HG03095 (cell line): ENCODE measurements at regions not wholly inside any gene's neighbourhood (a gene's known extent, or its start where the extent isn't known, plus 50 kb on each side); places are given as distances from the start of the nearest gene placed in this dataset.

Experiments
- ATAC-seq: cut with Tn5 transposase; IDR thresholded peaks from one replicate; pipeline ENCODE4 v1.9.1; 2021; ENCODE audit warnings: moderate library complexity; ENCODE audit not compliant: unreplicated experiment

DNA sequence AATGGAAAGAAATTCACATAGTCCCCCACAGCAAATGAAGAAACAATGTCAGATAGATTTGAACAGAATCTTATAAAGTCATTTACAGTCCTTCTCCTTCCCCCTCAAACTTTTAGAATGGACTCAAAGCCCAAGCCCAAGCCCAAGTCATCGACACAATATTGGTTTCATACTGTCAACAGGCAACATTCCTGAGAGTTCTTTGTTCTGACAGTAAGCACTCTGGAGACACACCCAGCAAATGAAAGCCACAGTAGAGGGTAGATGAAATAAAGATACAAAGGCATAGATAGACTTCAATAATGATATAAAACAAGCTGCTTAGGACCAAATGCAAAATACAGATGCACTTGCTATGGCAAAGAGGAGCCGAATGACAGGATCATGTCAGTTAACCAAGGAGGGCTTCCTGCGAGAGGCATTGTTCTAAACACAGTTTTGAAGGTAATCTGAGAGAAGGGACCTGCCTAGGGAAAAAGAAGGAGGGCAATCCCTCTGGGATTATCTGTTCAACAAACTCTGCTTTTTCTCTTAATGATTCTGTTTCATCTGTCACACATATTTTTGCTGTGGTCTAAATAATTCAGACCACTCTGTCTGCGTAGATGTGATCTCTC is 97.1 kb upstream of the MAP4K3 start:
- no peak for ATAC-seq

DNA sequence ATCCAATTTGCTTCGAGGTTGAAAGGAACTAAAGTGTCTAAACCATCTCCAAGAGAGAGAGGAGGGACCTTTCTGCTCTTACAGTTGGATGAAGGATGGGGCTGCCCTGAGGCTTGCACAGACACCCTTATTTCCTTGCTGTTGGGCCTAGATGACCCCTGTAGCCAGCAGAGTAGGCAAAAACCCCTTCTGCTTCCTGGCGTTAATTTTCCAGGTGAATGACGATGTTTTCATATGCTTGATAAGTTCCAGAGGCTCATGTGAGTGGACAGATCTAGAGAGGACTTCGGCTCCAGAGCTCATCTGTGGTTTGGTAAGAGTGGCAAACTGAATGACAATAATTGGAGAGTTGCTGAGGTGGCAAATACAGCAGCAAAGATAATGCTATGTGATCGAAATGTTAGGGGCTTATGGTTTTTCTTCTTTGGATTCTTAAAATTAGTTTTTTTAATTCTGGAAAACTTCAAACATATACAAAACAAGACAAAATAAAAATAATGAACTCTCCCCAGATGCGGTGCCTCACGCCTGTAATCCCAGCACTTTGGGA is 98.6 kb upstream of the MAP4K3 start:
- ATAC-seq: no peak

DNA sequence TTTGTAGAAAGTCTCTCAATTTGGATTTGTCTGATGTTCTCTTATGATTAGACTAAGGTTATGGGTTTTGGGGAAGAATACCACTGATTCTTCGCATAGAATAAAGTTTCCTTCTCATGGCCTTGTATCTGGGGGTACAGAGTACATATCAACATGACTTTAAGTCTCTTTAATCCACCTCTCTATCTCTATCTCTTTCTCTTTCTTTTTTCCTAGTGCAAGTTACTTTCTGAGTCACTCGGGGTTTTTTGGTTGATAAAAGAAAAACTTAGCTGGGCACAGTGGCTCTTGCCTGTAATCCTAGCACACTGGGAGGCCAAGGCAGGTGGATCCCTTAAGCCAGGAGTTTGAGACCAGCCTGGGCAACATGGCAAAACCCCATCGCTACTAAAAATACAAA is 100.1 kb upstream of the MAP4K3 start:
- ATAC-seq: no peak

DNA sequence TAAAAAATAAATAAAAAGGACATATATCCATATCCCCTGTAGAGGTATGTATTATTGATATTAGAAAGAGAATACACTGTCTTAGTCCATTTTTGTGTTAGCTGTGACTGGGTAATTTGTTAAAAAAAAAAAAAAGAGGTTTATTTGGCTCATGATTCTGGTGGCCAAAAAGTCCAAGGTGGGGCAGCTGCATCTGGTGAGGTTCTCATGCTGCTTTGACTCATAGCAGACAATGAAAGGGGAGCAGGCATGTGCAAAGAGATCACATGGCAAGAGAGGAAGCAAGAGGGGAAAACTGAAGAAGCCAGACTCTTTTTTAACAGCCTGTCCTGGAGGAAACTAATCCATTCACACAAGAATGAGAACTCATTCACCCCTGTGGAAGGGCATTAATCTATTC is 101.6 kb upstream of the MAP4K3 start:
- ATAC-seq: no peak

DNA sequence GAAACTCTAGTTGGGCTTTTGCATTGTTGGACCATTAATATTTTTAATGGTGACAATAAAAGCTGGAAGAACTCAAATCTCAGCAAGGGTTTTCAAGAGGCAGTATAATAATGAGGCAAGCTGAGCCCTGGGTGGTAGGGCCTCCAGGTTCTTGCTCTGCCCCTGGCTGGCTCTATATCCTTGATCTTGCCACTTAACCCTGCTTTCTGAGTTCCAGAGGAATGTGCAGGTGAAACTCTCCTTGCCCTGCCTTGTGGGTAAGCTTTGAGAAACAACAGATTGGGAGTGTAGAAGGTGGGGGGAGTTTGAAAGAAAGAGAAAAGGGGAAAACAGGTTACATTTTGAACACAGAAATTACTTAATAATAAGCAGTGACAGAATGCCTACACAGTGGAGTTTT is 103.3 kb upstream of the MAP4K3 start:
- ATAC-seq: no peak

DNA sequence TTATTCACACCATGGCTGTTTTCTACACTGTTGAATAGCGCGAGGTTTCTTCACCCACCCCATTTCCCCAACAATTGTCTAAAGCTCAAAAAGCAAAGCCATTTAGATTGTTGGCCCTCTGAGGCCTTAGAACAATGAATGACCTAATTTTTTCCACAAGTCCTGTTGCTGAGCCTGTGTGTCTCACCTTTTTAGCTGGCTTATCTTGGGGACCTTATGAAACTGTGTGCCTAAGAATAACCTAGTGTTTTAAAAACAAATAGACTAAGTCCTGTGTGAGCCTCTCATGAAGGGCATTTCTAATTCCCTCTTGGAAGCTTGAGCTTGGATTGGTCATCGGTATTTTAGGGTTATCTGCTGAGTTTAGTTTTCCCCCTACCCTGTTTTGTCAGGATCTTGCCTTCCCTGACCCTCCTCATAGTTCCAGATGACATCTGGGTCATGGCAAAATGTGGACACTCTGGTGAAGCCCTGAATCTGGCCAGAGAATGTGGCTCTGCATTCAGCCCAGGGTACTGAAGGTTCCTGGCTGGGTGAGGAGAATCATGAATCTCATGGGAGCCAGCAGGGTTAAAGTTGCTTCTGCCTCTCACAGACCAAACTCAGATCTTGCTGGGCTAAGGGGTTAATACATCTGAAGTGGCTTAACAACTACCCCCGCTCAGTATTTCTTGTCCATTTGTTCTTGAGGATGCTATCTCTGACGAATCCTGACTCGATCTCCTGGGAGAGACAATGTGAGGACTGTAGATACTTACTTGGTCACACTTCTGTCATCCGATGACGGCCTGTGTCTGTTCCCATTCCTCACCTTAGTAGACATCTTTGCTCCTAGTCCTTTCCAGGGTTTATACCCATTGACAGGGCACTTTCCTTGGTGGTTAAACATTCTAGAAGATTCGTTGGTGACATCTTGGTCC is 104.2 kb upstream of the MAP4K3 start:
- ATAC-seq: no peak

DNA sequence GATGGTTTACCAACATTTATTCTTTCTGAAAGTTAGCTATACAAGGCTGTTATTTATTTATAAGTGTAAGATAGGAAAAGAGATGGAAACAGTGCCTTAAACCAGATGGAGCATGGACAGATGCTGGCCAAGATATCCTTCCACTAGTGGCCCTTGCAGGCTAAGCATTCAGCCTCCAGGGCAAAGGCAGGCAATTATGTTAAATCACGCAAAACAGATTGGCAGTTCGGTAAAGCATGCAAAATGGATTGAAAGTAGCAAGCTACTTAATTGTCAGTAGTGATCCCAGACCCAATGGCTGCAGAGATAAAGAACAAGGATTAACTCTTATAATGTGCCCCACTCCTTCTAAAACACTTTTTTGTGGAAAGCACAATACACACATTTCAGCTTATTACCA is 105.4 kb upstream of the MAP4K3 start:
- no peak for ATAC-seq

DNA sequence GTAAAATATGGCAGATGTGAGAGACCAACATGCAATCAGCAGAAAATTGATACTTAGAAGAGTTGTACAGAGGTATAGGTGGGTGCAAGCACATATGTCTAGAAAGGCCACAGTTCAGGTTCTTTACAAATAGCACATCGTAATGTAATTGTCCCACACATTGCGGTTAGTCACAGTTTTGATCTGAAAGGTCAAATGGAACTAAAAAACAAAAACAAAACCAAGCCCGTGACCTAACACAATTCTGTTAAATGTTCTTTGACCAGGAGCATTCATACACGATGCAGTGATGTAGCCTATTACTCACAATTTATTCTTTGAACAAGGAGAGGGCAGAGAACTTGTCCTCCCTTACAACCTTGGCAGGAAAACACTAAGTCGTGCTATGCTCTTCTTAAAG is 108.9 kb upstream of the MAP4K3 start:
- ATAC-seq: no peak

DNA sequence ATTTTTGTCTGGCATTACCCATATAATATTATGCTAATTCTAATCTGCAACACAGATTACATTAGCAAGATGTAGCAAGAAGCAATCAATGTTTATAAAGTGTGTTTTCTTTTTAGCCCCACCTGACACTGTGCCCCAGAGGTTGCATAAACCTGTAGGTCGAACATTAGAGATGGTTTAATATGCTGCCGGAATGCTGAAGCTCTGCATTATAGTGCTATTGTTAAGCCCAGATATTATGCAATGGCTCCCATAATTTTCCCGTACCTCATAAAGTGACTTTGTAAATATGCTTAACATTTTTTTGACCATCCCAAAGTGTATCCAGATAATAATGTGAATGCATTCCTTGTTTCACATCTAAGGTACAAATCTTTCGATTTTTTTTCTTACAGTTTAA is 109.3 kb upstream of the MAP4K3 start:
- ATAC-seq: no peak

DNA sequence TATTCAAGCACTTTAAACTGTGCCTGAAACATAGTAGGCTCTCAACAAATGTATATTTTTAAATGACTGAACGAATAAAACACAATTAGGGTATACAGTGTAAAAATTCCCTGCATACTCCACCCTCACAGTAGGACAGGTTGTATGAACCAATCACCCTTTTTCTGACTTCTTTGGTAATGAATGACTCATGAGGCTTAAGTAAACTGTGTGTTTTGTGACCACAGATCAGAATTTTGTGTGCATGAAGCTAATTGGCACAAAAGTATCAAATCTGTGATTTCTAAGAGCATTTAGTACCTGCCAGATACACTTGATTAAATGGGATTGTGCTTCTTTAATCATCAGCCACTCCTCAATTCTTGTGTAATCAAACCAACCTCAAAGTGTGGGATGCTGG is 109.9 kb upstream of the MAP4K3 start:
- ATAC-seq: no peak

DNA sequence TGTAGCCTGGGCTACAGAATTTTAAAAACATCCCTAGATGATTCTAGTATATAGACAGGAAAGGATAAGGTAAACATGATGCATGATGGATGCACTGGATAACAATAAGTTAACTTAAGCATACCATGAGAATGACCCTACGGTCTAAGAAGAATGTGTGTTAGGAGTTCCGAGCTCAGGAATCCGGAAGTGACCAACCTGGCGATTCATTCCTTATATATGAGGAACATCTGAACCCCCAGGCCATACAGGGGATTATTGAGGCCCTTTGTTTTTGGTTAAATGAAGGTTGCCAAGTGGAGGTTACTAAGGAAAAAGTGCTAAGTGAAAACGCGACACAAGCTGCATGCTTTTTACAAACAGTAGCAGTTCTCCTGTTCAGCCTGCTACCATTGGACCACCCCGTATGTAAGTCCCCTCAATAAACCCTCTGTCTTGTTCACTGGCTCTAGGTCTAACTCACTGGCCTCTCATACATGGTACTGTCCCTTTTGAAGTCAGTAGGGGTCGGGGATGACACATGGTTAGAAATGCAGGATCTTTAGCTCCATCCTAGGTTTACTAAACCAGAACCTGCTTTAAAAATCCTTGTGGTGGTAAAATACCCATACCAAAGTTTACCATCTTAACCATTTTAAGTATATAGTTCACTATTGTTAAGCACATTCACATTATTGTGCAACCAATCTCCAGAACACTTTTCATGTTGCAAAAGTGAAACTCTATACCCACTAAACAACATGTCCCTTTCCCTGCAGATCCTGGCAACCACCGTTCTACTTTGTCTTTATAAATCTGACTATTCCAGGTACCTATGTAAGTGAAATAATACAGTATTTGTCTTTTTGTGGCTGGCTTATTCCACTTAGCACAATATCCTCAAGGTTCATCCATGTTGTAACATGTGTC is 111.0 kb upstream of the MAP4K3 start:
- no peak for ATAC-seq

DNA sequence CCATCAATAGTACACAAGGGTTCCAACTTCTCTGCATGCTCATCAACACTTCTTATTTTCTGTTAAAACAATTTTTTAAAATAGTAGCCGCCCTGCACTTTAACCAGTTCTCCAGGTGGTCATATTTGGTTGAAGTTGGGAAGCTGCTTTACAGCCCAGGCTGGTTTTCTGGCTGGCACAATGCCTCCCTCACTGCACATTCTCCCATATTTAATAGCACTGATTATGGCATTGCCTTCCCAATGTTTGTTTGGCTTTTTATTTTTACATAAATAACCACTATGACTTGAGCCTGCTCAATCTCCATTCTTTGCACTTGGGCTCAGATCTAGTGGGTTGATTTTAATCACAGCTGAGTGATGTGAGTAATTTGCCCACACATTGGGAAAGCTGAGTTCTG is 111.9 kb upstream of the MAP4K3 start:
- ATAC-seq: no peak

DNA sequence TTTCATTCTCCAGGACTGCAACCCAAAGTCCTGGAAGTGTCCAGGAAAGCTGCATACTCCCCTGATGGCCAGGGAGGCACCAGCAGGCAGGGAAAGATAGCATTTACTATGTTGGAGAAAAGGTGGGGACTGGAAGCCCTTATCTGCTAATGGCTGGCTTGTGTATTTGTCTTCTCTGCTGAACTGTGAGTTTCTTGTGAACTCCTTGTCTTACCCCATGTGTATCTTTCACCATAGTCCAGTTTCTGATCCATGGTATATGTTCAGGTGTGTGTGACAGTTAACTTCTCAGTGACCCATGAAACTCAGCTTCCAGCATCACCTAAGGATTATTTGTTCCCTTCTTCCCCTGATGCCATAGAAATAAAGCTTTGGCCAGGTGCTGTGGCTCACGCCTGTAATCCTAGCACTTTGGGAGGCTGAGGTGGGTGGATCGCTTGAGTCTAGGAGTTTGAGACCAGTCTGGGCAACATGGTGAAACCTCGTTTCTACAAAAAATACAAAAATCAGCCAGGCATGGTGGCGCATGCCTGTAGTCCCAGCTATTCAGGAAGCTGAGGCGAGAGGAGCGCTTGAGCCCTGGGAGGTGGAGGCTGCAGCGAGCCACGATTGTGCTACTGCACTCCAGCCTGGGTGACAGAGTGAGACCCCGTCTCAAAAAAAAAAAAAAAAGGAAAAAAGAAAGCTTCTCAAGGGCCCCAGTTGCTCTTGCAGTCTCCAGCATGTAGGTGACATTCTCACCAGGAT is 112.8 kb upstream of the MAP4K3 start:
- ATAC-seq: no peak

DNA sequence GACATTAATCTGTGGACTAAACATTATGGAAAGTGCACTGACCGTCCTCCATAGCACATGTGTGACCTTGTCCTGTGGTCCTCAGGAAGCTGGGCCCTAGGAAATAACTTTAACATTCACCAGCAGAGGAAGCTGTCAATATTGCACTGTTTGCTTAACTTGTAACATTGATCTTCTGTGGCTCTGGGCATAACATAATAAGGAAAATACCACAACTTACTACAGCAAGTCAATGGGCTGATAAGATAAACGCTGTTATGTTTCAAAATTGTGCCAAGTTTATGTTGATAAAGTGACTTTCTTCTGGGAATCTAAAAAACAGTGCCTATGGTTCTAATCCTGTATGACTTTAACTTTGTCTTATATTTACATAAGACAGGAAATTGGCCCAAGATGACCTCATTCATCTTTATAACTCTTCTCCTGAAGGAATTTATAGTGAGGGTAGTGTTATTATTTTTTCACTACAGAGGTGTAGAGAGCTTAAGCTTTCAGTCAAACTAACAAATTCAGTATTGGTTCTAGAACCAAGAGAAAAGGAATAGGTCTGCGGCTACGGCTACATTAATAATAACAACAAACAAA is 113.7 kb upstream of the MAP4K3 start:
- no peak for ATAC-seq

DNA sequence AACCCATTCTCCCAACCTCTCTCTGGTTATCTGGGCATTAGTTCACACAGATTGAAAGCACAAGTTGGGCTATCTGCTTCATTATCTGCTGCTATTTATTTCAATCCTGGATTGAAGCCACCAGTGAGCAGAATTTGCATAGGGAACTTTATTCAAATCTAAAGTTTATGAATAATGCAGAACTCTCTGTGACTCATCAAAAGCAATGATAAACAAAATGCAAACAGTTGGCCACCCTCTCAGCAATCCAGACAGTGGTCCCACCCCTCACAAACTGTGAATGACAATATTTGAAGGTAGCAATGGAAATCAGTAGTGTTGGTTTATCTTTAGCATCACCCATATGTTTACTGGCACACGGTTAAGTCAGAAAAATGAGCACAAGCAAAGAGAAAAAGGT is 106.8 kb upstream of the TMEM178A start:
- ATAC-seq: no peak

DNA sequence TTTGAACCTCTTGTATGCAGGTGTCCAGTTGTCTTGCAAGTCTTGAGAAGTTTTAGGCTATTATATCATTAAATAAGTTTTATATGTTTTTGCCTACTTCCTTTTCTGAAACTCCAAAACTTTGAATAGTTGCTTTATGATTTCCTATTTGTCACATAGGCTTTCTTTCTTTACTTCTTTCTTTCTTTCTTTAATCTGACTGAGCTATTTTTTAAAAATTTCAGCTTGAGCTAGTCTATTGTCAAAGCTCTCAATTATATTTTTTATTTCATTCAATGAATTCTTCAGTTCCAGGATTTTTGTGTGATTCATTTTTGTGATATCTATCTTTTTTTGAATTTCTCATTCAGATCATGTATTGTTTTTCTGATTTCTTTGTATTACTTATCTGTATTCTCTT is 102.1 kb upstream of the TMEM178A start:
- ATAC-seq: no peak

DNA sequence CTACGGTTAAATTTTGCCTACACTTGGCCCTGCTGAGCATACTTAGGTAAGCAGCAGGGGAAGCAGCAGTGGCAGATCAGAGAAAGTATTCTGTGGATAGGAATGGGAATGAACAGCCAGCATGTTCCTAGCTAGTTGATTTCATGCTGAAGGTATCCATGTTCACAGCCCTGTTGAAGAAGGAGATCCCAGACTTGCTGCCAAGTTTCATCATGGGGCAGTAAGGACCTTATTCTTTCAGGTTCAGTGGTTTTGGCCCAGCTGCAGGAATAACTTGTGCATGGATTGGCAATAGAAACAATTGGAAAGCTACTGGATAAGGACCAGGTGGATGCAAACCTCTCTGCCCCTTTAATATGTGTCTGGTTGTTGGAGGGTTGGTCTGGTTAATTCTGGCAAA is 98.2 kb upstream of the TMEM178A start:
- ATAC-seq: no peak

DNA sequence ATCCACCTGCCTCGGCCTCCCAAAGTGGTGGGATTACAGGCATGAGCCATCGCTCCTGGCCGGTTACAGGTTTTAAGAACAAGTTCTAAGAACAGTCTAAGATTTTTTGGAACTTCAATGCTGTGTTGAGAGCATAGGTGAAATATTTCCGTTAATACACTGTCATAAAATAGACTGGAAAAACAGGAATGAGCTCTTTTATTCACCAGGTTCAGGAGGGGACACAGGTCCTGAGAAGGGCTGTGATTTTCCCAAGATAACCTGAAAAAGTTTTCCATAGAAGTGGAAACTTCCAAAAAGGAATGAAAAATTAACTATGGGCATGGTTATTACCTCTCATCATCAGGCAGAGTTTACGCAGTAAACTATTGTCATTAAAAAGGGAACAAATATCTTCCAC is 97.6 kb upstream of the TMEM178A start:
- ATAC-seq: no peak

DNA sequence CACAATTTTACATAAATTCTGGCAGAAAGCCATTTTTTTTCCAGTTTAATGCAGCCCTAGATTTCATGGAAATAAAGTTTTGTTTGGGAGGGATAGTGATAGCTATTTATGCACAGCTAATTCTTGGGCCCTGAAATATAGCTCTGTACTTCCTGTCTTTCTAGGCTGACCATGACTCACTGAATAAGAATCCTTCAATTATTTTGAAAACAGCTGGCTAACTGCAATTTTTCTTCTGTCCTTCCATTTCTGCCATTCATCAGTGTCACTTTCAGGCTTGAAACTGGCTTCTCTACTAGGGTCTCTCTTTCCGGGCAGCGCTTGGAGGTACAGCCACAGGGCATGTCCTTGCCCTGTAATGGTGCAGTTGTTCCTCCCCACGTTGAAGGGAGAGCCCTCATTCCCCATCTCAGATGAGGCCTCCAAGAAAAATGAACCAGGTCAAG is 97.1 kb upstream of the TMEM178A start:
- no peak for ATAC-seq

DNA sequence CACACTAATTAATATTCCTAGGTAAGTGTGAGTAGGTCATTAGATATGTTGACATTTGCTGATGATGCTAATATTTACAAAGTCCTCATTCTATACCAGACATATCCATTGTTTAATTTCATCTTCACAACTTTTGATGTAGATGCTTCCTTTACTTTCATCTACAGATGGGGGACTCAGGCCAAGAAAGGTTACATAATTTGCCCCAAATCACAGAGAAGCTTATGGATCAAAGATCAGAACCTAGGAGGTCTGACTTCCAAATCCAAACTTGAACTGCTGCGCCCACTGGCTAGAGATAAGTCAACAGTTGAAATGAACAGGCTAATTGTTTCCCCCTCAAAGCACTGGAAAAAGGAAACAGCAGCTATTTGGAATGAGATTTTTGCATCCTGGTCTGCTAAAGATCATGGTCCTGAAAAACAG is 95.6 kb upstream of the TMEM178A start:
- ATAC-seq: no peak
